Fibroblast of skin of left biceps (primary cell): ENCODE measurements at regions not wholly inside any gene's neighbourhood (a gene's known extent, or its start where the extent isn't known, plus 50 kb on each side); places are given as distances from the start of the nearest gene placed in this dataset.
"Not testable (repeated sequence)": the region's sequence is repeated elsewhere in the genome, so short reads cannot be mapped to it uniquely, and the experiment has no call there.

ENCODE experiments used
- DNase-seq, 2 experiments: peaks; one replicate each; pipeline ENCODE4 v3.0.0-alpha.2; 2013; ENCODE audit warnings: low read depth in 2 of 2

GRCh38 chr11:110347660-110348059 lies 51.2 kb upstream of the RDX start:
- DNase-seq, result no peak

DNA sequence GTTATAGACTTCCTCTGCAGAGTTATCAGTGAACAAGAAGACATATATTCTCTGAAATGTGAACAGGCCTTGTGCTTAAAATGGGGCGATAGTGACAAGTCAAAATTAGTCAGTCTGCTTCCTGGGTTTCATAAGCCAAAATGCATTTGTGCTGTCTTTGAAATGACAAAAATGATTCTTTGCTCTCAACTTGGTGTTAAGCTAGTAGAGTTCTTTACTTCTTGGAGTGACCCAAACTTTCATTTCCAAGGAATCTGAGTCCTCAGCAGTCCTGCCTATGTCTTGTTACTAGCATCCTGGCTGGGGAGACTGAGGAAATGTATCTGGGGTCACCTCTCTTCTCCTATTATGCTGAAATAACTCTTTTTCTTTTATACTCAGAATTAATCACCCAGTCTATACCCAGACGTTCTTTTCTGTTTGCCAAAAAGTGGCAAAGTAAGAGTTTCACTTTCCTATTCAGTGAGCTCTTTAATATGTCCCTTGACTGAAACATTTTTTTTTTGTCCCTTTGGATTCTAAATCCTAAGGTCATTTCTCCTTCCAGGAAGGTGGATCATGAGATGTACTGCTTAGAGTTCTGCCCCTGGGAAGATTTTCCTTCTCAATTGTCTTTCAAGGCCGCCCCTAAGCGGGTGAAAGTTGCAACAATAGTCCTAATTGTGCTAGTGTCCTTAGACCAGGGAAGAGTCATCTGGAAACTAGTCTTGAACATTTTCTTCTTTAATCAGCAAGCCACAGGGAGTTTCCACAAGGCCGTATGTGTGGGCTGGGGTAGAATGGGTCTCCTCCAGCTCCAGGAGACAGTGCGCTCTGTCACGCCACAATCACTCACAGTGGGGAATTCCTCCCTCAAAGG lies 53.0 kb upstream of the RDX start:
- no peak for DNase-seq

- DNase-seq, result not testable (repeated sequence)
These were observed 53.6 kb upstream of the RDX start for GRCh38 chr11:110349997-110350383.

DNA sequence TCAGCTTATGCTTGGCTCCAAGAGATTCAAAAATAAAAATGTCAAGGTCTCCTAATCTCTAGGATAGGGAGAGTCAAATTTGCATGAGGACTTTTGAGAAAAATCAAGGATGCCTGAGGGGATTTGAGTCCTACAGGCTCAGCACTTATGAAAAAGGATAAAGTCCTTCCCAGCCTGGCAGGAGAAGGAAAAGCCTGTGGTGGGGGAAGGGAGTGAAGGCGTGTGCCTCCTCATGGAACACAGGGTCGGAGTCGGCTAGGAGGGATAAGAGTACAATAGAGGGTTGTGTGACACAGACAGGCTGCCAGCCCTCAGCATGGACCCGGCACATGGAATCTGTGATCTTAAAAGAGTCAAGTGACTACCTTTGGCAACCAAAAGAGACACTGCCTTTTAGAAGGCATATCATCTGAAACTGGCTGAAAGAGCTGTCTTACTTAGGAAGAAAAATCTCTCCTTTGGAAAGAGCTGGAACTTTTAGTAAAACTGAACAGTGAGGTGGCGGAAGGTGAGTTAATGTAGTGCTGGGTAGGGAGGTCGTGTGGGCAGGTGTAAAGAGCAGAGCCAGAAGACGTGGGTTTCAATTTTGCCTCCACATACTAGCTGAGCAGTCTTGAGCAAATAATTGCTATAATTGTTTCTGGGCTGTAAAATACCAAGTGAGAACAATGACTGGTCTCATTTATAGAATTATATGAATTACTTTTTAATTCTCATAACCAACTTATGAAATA lies 58.8 kb upstream of the RDX start:
- DNase-seq, result no peak

- DNase-seq, result no peak
These were observed 60.6 kb upstream of the RDX start for GRCh38 chr11:110356762-110357671.

DNA sequence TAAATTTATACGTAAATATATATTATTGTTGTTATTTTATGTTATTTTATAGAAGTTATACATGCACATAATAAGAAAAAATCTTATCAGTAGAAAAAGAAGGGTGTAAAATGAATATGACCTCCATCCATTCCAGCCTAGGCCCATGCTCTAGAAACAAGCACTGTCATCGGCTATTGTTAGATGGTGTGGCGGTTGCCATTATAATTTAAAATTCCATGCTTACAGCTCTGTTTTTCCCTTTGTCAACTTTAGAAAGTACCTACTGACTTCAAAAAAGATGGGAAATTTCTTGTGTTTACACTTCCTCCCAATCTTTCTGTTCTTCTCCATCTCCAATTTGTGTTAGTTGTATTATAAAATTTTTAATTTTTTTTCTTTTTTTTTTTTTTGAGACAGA lies 61.9 kb upstream of the RDX start:
- no peak for DNase-seq

GRCh38 chr11:110360781-110361408 lies 64.5 kb upstream of the RDX start:
- DNase-seq, result not testable (repeated sequence)

DNA sequence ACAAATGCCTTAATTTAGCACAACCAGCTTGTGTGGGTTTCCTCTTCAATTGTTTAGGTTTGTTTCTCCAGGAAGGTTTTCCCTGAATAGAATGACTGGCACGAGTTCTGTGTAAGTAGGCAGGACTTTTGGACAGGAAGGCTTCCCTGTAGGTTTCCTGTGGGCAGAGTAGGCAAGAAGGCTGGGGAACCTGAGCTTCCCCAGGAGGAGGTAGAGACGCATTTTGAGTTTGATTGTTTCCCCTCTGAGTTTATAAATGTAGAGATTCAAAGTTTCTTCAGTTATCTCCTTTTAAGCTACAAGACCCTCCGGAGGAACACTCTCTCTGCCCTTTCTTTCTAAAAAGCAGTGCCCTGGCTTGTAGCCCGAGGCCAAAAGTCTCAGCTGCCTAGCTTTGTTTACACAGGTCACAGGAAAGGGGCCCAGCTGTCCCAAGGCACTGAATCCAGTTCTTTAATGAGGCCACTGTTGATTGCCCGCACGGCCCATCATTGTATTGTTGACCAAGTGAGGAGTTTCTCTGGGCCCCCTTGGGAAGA lies 66.6 kb upstream of the RDX start:
- no peak for DNase-seq

DNA sequence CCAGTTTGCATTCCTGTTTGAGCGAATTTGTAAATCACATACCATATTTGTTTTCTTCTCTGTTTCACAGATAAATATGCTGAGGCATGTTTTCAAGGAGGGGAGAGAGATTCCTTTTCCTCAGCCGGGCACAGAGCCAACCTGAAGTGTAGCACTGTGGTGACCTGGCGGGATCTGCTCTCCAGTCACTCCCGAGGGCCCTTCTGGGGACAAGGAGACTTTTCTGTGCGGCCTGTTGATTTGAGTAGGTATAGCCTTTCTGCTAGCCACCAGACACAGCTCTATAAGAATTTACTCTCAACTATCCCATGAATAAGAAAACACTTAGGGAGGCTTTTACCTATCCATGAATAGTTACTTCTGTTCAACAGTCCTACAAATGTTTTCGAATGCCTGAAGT lies 63.5 kb upstream of the FDX1 start:
- no peak for DNase-seq

- DNase-seq, result no peak
These were observed 62.2 kb upstream of the FDX1 start for GRCh38 chr11:110367571-110367970.

DNA sequence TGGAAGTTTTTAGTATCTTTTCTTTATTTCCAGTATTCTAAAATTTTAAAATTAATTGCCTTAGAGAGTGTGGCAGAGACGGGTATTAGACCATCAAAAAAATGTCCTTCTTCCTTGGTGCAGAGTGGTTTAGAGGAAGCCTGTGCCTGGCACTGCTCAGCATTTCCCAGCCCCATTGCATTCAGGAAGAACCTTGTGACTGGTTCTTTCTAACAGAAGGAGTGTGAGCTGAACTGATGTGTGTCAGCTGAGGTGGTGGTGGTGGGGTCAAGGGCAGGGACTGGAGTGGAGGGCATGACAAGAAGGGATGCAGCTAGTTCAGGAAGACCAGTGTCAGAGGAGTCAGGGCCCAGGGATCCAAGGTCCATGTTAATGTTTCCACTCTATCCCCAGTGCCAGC lies 58.7 kb upstream of the FDX1 start:
- DNase-seq, result no peak

- DNase-seq, result no peak
These were observed 56.6 kb upstream of the FDX1 start for GRCh38 chr11:110373051-110373702.

DNA sequence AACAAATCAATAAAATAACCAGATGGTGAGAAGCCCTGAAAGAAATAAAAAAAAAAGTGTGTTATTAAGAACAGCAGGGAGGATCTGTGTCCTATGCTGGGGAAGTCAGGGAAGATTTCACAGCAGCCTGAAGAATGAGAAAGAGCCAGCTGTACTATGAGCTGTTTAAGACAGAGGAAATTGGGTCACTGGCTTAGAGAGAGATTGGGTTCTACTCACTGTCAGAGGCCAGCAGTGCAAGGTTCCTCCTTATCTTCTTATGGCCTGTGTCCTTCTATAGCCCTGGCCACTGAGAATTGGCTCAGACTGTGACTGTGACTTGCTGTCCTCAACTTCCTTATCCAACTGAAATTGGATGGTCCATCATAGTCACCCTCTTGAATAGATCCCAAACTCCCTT lies 54.8 kb upstream of the FDX1 start:
- no peak for DNase-seq

DNA sequence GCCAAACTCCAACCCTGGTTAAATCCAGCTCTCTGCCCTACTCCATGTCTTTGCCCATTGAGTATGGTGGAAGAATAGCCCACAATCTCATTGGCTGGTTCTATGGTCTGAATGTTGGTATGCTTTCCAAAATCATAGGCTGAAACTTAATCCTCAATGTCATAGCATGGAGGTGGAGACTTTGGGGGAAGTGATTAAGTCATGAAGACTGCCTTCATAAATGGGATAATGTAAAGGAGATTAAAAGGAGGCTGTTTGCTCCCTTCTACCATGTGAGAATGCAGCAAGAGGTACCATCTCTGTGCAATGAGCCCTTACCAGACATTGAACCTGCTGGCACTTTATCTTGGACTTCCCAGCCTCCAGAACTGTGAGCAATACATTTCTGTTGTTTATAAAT lies 54.4 kb upstream of the FDX1 start:
- no peak for DNase-seq

GRCh38 chr11:110376021-110376420 lies 53.7 kb upstream of the FDX1 start:
- no peak for DNase-seq

- DNase-seq, result peak; percentile 69 to 72
These were observed 52.9 kb upstream of the FDX1 start for GRCh38 chr11:110376711-110377324.

DNA sequence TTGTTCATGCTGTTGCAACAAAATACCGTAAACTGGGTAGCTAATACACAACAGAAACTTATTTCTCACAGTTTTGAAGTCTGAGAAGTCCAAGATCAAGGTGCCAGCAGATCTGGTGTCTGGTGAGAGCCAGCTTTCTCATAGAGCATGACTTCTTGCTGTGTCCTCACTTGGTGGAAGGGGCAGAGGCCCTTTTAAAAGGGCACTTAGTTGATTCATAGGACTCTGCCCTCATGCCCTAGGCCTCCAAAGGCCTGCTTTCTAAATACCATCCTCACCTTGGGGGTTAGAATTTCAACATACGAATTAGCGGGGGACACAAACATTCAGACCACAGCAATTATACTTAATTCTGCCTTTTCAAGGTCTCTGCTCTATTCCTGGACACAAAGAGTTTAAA lies 52.3 kb upstream of the FDX1 start:
- no peak for DNase-seq

- no peak for DNase-seq
These were observed 50.5 kb upstream of the FDX1 start for GRCh38 chr11:110379261-110379660.

GRCh38 chr11:110379936-110380335 lies 49.8 kb upstream of the FDX1 start:
- no peak for DNase-seq
